ENCODE measurements at regions not wholly inside any gene's neighbourhood (a gene's known extent, or its start where the extent isn't known, plus 50 kb on each side); places are given as distances from the start of the nearest gene placed in this dataset.

- no peak for ATAC-seq
- TF ChIP-seq DBP (CRISPR knock-in tag; IDR thresholded peaks at IDR 0.05; ENCODE audit: not compliant biosample characterization) (no peak), SMC3 (IDR thresholded peaks at IDR 0.05; ENCODE audit: low read length) (no peak), KAT2B (IDR thresholded peaks at IDR 0.05; ENCODE audit: borderline replicate concordance, low read depth, low read length) (no peak), ZNF563 (CRISPR knock-in tag; IDR thresholded peaks at IDR 0.05) (no peak), KLF13 (CRISPR knock-in tag; IDR thresholded peaks at IDR 0.05) (no peak), ELF1 (CRISPR knock-in tag; IDR thresholded peaks at IDR 0.05) (no peak), CREBL2 (CRISPR knock-in tag; IDR thresholded peaks at IDR 0.05; ENCODE audit: borderline replicate concordance) (no peak), ZBTB49 (CRISPR knock-in tag; IDR thresholded peaks at IDR 0.05; ENCODE audit: borderline replicate concordance) (no peak), ATM (IDR thresholded peaks at IDR 0.05; ENCODE audit: borderline replicate concordance) (no peak), ZBTB26 (CRISPR knock-in tag; IDR thresholded peaks at IDR 0.05; ENCODE audit: borderline replicate concordance) (no peak), ZKSCAN1 (IDR thresholded peaks at IDR 0.05; ENCODE audit: low read length) (no peak), SSRP1 (CRISPR knock-in tag; IDR thresholded peaks at IDR 0.05) (no peak), POLR2AphosphoS2 (IDR thresholded peaks at IDR 0.05; ENCODE audit: low read depth, low read length) (no peak), RFXANK (CRISPR knock-in tag; IDR thresholded peaks at IDR 0.05) (no peak), MXD3 (CRISPR knock-in tag; IDR thresholded peaks at IDR 0.05) (no peak), CSRNP2 (CRISPR knock-in tag; conservative IDR thresholded peaks at IDR 0.05; ENCODE audit: low read depth) (no peak), FUBP1 (CRISPR knock-in tag; IDR thresholded peaks at IDR 0.05; ENCODE audit: borderline replicate concordance) (no peak), ZMYM4 (CRISPR knock-in tag; IDR thresholded peaks at IDR 0.05) (no peak)
- BruUV-seq (replicated peaks), result no TSS peak
- Histone ChIP-seq H3K27ac (ENCODE audit: extremely low read length, insufficient read depth, low read length) (no peak overlapping the region), H3K4me2 (ENCODE audit: low read depth, low read length) (no peak overlapping the region), H3K79me2 (ENCODE audit: insufficient read depth, low read length) (no peaks in the 10 kb centered on the region), H3K9me3 (ENCODE audit: low read length) (no peaks in the 10 kb centered on the region), H3K4me3 (replicated peaks in 1 of 3; ENCODE audit: insufficient read depth in 1 of 3, low read depth in 2 of 3, low read length in 3 of 3) (no peak overlapping the region), H3K27me3 (ENCODE audit: control insufficient read depth in 1 of 2, insufficient read depth in 2 of 2, low read length in 2 of 2) (peaks cover 0 to 42% of the 10 kb centered on the region in 2 experiments; a peak in 3 of 5 replicates), H3K36me3 (replicated peaks in 1 of 2; ENCODE audit: control insufficient read depth in 1 of 2, insufficient read depth in 2 of 2, low read length in 2 of 2) (no peaks in the 10 kb centered on the region), H4K20me1 (ENCODE audit: insufficient read depth, low read length) (no peaks in the 10 kb centered on the region), H3K4me1 (ENCODE audit: insufficient read depth, low read length) (no peaks in the 10 kb centered on the region), H2AFZ (ENCODE audit: low read length) (no peak overlapping the region), H3K9ac (ENCODE audit: insufficient read depth, low read depth, low read length) (no peak overlapping the region)
- intact Hi-C loops (cut with micrococcal nuclease; ENCODE audit: unreplicated experiment) (no loop called here), in situ Hi-C loops (cut with HindIII; ENCODE audit: extremely low pct_ligation_motif_present, low pct_unique_long_range_greater_than_20kb) (loop anchor here (25.0 kb wide), 1 partner anchor 606 kb away; no protein-coding TSS in a partner anchor)
- no peak for DNase-seq (ENCODE audit: low spot score)
- CTCF ChIA-PET (ENCODE audit: low intra/inter-chr PET ratio, low total read pairs), result no interaction called here
- 1% methylated on average over 3 of the region's 3 CpGs for WGBS (ENCODE audit: low lambda C conversion rate)
- POLR2A ChIA-PET, result no interaction called here
- no peak for FAIRE-seq
Observed at GRCh38 chr10:128868481-128868880, 598.6 kb upstream of the MGMT start.

Data from HepG2 (cell line).